Nephron progenitor cell (in vitro differentiated cells): ENCODE measurements at regions not wholly inside any gene's neighbourhood (a gene's known extent, or its start where the extent isn't known, plus 50 kb on each side); places are given as distances from the start of the nearest gene placed in this dataset.

Source experiments
- DNase-seq: peaks from one replicate; pipeline ENCODE4 v3.0.0; 2021
- H3K27ac Mint-ChIP-seq: 2 replicates; pipeline ENCODE4 v1.8.0; 2021; ENCODE audit warnings: mild to moderate bottlenecking, moderate library complexity, mixed read lengths
- H3K27me3 Mint-ChIP-seq: 2 replicates; pipeline ENCODE4 v1.8.0; 2021; ENCODE audit warnings: mild to moderate bottlenecking, low read depth, mixed read lengths; ENCODE audit not compliant: poor library complexity
- H3K36me3 Mint-ChIP-seq: 2 replicates; pipeline ENCODE4 v1.8.0; 2021; ENCODE audit warnings: low read depth, mixed read lengths
- H3K4me1 Mint-ChIP-seq: 2 replicates; pipeline ENCODE4 v1.8.0; 2021; ENCODE audit warnings: mixed read lengths
- H3K4me3 Mint-ChIP-seq: 2 replicates; pipeline ENCODE4 v1.8.0; 2021; ENCODE audit warnings: mild to moderate bottlenecking, moderate library complexity, mixed read lengths
- H3K9me3 Mint-ChIP-seq: 2 replicates; pipeline ENCODE4 v1.8.0; 2021; ENCODE audit warnings: mild to moderate bottlenecking, moderate library complexity, mixed read lengths
- TF ChIP-seq, protein P1 (sequence below): fragments of 200-600 bp; sonication (generic); IDR thresholded peaks from 2 replicates; pipeline ENCODE4 v1.5.0; 2021; ENCODE audit warnings: antibody characterized with exemption

GRCh38 chr11:17135916-17136683 lies 58.6 kb upstream of the RPS13 start:
- no peak for DNase-seq
- peaks cover 79% of the 10 kb centered on the region for H3K36me3 Mint-ChIP-seq
- no peaks in the 10 kb centered on the region for H3K27me3 Mint-ChIP-seq
- no peak overlapping the region for H3K27ac Mint-ChIP-seq
- TF ChIP-seq, protein P1, sequence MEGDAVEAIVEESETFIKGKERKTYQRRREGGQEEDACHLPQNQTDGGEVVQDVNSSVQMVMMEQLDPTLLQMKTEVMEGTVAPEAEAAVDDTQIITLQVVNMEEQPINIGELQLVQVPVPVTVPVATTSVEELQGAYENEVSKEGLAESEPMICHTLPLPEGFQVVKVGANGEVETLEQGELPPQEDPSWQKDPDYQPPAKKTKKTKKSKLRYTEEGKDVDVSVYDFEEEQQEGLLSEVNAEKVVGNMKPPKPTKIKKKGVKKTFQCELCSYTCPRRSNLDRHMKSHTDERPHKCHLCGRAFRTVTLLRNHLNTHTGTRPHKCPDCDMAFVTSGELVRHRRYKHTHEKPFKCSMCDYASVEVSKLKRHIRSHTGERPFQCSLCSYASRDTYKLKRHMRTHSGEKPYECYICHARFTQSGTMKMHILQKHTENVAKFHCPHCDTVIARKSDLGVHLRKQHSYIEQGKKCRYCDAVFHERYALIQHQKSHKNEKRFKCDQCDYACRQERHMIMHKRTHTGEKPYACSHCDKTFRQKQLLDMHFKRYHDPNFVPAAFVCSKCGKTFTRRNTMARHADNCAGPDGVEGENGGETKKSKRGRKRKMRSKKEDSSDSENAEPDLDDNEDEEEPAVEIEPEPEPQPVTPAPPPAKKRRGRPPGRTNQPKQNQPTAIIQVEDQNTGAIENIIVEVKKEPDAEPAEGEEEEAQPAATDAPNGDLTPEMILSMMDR = no peak
- H3K4me1 Mint-ChIP-seq = peaks cover 11% of the 10 kb centered on the region
- H3K9me3 Mint-ChIP-seq = no peaks in the 10 kb centered on the region
- H3K4me3 Mint-ChIP-seq = no peak overlapping the region

- Mint-ChIP-seq H3K36me3 (peaks cover 78% of the 10 kb centered on the region), H3K27ac (no peak overlapping the region)
Measured at GRCh38 chr11:17132654-17133053, 55.2 kb upstream of the RPS13 start.

DNA sequence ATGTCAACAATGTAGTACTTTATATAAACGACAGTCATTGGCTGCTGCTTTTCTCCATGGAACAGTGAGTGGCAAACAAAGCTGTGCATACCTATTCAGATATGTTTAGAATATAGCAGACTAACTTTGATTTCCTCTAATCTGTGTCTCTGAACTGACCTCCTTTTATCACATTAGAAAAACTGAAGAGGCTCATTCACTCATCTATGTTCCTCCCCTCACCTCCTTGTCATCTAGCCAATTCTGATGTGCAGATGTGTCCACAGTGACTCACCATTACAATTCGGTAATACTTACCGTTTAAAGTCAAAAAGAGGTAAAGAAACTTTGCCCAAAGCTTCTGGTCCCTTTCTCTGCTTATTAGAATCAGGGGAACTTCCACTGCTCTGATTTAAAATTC lies 51.5 kb upstream of the RPS13 start:
- H3K4me1 Mint-ChIP-seq = no peaks in the 10 kb centered on the region
- H3K9me3 Mint-ChIP-seq = no peaks in the 10 kb centered on the region
- no peak for DNase-seq
- H3K27ac Mint-ChIP-seq = no peak overlapping the region
- H3K36me3 Mint-ChIP-seq = peaks cover 65% of the 10 kb centered on the region
- TF ChIP-seq, protein P1 = no peak
- no peaks in the 10 kb centered on the region for H3K27me3 Mint-ChIP-seq
- H3K4me3 Mint-ChIP-seq = no peak overlapping the region

More at GRCh38 chr11:17132654-17133053, 55.2 kb upstream of the RPS13 start:
- TF ChIP-seq, protein P1 = no peak
- no peak for DNase-seq
- Mint-ChIP-seq H3K4me3 (no peak overlapping the region), H3K4me1 (no peaks in the 10 kb centered on the region), H3K27me3 (no peaks in the 10 kb centered on the region), H3K9me3 (no peaks in the 10 kb centered on the region)
